ENCODE measurements at regions not wholly inside any gene's neighbourhood (a gene's known extent, or its start where the extent isn't known, plus 50 kb on each side); places are given as distances from the start of the nearest gene placed in this dataset.

DNA sequence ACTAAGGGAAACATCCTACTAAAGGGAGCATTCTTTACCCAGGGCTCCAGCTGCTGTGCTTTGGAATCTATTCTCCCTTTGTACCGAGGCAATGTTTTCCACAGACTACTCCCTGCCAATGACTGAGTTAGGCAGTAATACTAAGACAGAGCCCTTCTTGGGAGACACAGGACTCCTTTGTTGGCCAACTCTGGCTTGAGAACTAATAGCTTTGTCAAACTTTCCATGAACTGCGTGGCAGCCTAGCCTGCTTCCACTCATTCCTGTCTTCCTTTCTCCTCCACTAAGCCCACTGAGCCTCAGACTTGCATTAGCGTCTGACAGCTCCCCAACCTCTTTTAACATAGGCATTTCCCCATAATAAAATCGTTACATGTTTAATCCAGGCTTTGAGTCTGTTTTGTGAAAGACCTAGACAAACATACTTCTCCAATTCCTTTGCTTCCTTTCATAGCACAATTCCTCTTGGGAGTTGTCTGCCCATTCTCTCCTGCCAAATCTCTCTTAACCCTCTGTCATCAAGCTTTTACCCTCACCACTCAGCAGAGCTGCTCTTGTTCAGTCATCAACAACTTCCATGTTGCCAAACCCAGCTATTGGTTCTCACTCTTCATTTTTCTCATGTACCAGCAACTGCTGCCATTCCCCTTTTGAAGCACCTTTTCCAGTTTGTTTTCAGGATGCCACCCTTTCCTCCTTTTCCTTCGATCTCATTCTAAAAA lies 300.3 kb upstream of the IGFBP7 start:
- Histone ChIP-seq H3K4me1 (ENCODE audit: control insufficient read depth, insufficient read depth, low read length) (no peaks in the 10 kb centered on the region), H3K9me3 (ENCODE audit: control insufficient read depth, insufficient read depth, low read depth, low read length) (no peaks in the 10 kb centered on the region), H3K4me3 (ENCODE audit: low read depth, low read length) (no peak overlapping the region), H3K27ac (ENCODE audit: extremely low read depth, low read depth, low read length) (no peak overlapping the region), H3K36me3 (ENCODE audit: control insufficient read depth in 2 of 2, insufficient read depth in 1 of 2, low read length in 2 of 2) (no peaks in the 10 kb centered on the region)
- ChIA-PET POLR2A (no interaction called here), CTCF (interaction anchor here (0.9 kb wide), 1 partner anchor 243 kb away, joined by 3 read pairs; no protein-coding TSS in a partner anchor)
- TF ChIP-seq ZNF426 (tag by site-specific recombination; IDR thresholded peaks at IDR 0.05) (no peak), ZNF169 (tag by site-specific recombination; IDR thresholded peaks at IDR 0.05) (no peak), ZNF621 (tag by site-specific recombination; IDR thresholded peaks at IDR 0.05) (no peak), PRDM4 (tag by site-specific recombination; IDR thresholded peaks at IDR 0.05) (no peak), ZNF211 (tag by site-specific recombination; IDR thresholded peaks at IDR 0.05; ENCODE audit: low read depth) (no peak)
- TF ChIP-seq, protein P1, sequence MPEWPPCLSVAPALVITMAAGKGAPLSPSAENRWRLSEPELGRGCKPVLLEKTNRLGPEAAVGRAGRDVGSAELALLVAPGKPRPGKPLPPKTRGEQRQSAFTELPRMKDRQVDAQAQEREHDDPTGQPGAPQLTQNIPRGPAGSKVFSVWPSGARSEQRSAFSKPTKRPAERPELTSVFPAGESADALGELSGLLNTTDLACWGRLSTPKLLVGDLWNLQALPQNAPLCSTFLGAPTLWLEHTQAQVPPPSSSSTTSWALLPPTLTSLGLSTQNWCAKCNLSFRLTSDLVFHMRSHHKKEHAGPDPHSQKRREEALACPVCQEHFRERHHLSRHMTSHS (tag by site-specific recombination; IDR thresholded peaks at IDR 0.05) = no peak

DNA sequence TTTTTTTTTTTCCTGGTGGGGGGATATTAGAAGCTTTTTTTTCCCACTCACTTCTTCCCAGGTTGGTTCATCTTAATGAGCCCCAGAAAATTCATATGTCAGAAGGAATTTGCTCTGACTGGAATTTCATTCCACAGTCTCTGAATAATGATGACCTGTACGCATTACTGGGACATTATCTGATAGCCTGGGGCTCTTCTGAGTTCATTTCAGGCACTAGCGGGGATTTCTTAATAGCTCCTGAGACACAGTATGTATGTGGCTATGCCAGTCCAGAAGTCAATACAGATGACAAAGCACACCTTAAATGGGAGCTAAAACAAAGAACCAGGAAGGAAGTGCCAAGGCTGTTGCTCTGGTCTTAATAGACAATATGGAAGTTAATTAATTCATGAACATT lies 295.2 kb upstream of the IGFBP7 start:
- POLR2A ChIA-PET = no interaction called here
- no peak for TF ChIP-seq ZNF248 (tag by site-specific recombination; IDR thresholded peaks at IDR 0.05)
- TF ChIP-seq ZNF16 (tag by site-specific recombination; IDR thresholded peaks at IDR 0.05; ENCODE audit: low read depth) = no peak
- no peak for TF ChIP-seq HIC1 (tag by site-specific recombination; IDR thresholded peaks at IDR 0.05)
- TF ChIP-seq ZFP37 (tag by site-specific recombination; IDR thresholded peaks at IDR 0.05) = no peak
- TF ChIP-seq YY1 (tag by site-specific recombination; IDR thresholded peaks at IDR 0.05) = no peak
- TF ChIP-seq ZNF707 (tag by site-specific recombination; IDR thresholded peaks at IDR 0.05) = no peak
- TF ChIP-seq ZNF558 (tag by site-specific recombination; IDR thresholded peaks at IDR 0.05) = no peak
- TF ChIP-seq ZNF473 (tag by site-specific recombination; IDR thresholded peaks at IDR 0.05) = no peak
- no peaks in the 10 kb centered on the region for H3K9me3 ChIP-seq (ENCODE audit: control insufficient read depth, insufficient read depth, low read depth, low read length)
- no peaks in the 10 kb centered on the region for H3K36me3 ChIP-seq (ENCODE audit: control insufficient read depth in 2 of 2, insufficient read depth in 1 of 2, low read length in 2 of 2)
- no peak overlapping the region for H3K27ac ChIP-seq (ENCODE audit: extremely low read depth, low read depth, low read length)
- H3K4me1 ChIP-seq (ENCODE audit: control insufficient read depth, insufficient read depth, low read length) = no peaks in the 10 kb centered on the region
- H3K4me3 ChIP-seq (ENCODE audit: low read depth, low read length) = no peak overlapping the region
- CTCF ChIA-PET = interaction anchor here (0.6 to 1.5 kb wide), 2 partner anchors 19 to 21 kb away, joined by 3 to 4 read pairs; no protein-coding TSS in a partner anchor

- no peaks in the 10 kb centered on the region for H3K36me3 ChIP-seq (ENCODE audit: control insufficient read depth in 2 of 2, insufficient read depth in 1 of 2, low read length in 2 of 2)
- POLR2A ChIA-PET = no interaction called here
- no peak overlapping the region for H3K4me3 ChIP-seq (ENCODE audit: low read depth, low read length)
- no peak overlapping the region for H3K27ac ChIP-seq (ENCODE audit: extremely low read depth, low read depth, low read length)
- CTCF ChIA-PET = interaction anchor here (0.6 to 1.5 kb wide), 3 partner anchors 19 to 23 kb away, joined by 3 to 4 read pairs (median 4); no protein-coding TSS in a partner anchor
- no peaks in the 10 kb centered on the region for H3K9me3 ChIP-seq (ENCODE audit: control insufficient read depth, insufficient read depth, low read depth, low read length)
- H3K4me1 ChIP-seq (ENCODE audit: control insufficient read depth, insufficient read depth, low read length) = no peaks in the 10 kb centered on the region
- TF ChIP-seq, protein P2, sequence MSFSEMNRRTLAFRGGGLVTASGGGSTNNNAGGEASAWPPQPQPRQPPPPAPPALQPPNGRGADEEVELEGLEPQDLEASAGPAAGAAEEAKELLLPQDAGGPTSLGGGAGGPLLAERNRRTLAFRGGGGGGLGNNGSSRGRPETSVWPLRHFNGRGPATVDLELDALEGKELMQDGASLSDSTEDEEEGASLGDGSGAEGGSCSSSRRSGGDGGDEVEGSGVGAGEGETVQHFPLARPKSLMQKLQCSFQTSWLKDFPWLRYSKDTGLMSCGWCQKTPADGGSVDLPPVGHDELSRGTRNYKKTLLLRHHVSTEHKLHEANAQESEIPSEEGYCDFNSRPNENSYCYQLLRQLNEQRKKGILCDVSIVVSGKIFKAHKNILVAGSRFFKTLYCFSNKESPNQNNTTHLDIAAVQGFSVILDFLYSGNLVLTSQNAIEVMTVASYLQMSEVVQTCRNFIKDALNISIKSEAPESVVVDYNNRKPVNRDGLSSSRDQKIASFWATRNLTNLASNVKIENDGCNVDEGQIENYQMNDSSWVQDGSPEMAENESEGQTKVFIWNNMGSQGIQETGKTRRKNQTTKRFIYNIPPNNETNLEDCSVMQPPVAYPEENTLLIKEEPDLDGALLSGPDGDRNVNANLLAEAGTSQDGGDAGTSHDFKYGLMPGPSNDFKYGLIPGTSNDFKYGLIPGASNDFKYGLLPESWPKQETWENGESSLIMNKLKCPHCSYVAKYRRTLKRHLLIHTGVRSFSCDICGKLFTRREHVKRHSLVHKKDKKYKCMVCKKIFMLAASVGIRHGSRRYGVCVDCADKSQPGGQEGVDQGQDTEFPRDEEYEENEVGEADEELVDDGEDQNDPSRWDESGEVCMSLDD (tag by site-specific recombination; IDR thresholded peaks at IDR 0.05) = no peak
- TF ChIP-seq KLF1 (tag by site-specific recombination; IDR thresholded peaks at IDR 0.05) (no peak), ZNF24 (tag by site-specific recombination; IDR thresholded peaks at IDR 0.05) (no peak), SETDB1 (IDR thresholded peaks at IDR 0.05; ENCODE audit: insufficient read length, low read length) (no peak), ELK4 (IDR thresholded peaks at IDR 0.05; ENCODE audit: borderline replicate concordance, low read depth, low read length) (no peak), ZNF391 (tag by site-specific recombination; IDR thresholded peaks at IDR 0.05; ENCODE audit: borderline replicate concordance, low read depth) (no peak)
Observed at GRCh38 chr4:57404483-57404882, 294.3 kb upstream of the IGFBP7 start.
